Spleen (tissue), 11 donors: ENCODE measurements at regions not wholly inside any gene's neighbourhood (a gene's known extent, or its start where the extent isn't known, plus 50 kb on each side); places are given as distances from the start of the nearest gene placed in this dataset.

Source experiments
- DNase-seq: peaks from one replicate; pipeline ENCODE4 v3.0.0-alpha.2; 2020
- H3K27ac ChIP-seq, 8 donors: fragments of 200-600 bp; sonication (generic) in 7 of 8; 1 replicate in 4 of 8; 2 replicates in 4 of 8; pipeline versions ENCODE4 v1.5.0 to v1.8.0; 2016 to 2021; ENCODE audit warnings: inconsistent platforms in 4 of 8, mild to moderate bottlenecking in 4 of 8, moderate library complexity in 1 of 8
- H3K27me3 ChIP-seq, 7 donors: fragments of 200-600 bp; sonication (generic) in 6 of 7; replicated peaks in 1 of 7; 1 replicate in 4 of 7; 2 replicates in 3 of 7; pipeline versions ENCODE4 v1.5.0 to v1.8.0; 2016 to 2021; ENCODE audit warnings: inconsistent platforms in 3 of 7, mild to moderate bottlenecking in 1 of 7
- H3K36me3 ChIP-seq, 6 donors: fragments of 200-600 bp; sonication (generic) in 5 of 6; 1 replicate in 4 of 6; 2 replicates in 2 of 6; pipeline versions ENCODE4 v1.5.0 to v1.8.0; 2016 to 2021; ENCODE audit warnings: inconsistent platforms in 2 of 6
- H3K4me1 ChIP-seq, 6 donors: fragments of 200-600 bp; sonication (generic) in 5 of 6; 1 replicate in 3 of 6; 2 replicates in 3 of 6; pipeline versions ENCODE4 v1.5.0 to v1.8.0; 2016 to 2021; ENCODE audit warnings: inconsistent platforms in 3 of 6
- H3K4me3 ChIP-seq, 8 donors: fragments of 200-600 bp; sonication (generic) in 7 of 8; 1 replicate in 4 of 8; 2 replicates in 4 of 8; pipeline versions ENCODE4 v1.5.0 to v1.8.0; 2016 to 2021; ENCODE audit warnings: inconsistent platforms in 4 of 8, mild to moderate bottlenecking in 4 of 8, moderate library complexity in 2 of 8
- H3K9me3 ChIP-seq, 8 donors: fragments of 200-600 bp; sonication (generic) in 7 of 8; 1 replicate in 4 of 8; 2 replicates in 4 of 8; pipeline versions ENCODE4 v1.5.0 to v1.8.0; 2016 to 2021; ENCODE audit warnings: inconsistent platforms in 4 of 8
- CTCF ChIP-seq, 11 experiments: fragments of 200-600 bp in 7 of 11; fragments of 450-650 bp in 4 of 11; sonication (generic) in 4 of 11; IDR thresholded peaks in 8 of 11; conservative IDR thresholded peaks in 3 of 11; 1 replicate in 7 of 11; 2 replicates in 4 of 11; pipeline versions ENCODE4 v1.4.0 to v1.8.0; 2016 to 2021; ENCODE audit warnings: antibody characterized with exemption in 11 of 11, inconsistent platforms in 4 of 11, mild to moderate bottlenecking in 1 of 11
- POLR2A ChIP-seq, 3 donors: fragments of 450-650 bp; IDR thresholded peaks; one replicate each; pipeline ENCODE4 v1.5.1; 2017; ENCODE audit warnings: antibody characterized with exemption in 3 of 3, mild to moderate bottlenecking in 1 of 3
- POLR2AphosphoS5 ChIP-seq, 3 donors: sonication (generic); formaldehyde crosslinking; IDR thresholded peaks; one replicate each; pipeline ENCODE4 v1.5.1; 2017; ENCODE audit warnings: antibody characterized with exemption in 3 of 3
- WGBS, 5 donors: extraction: QIAGEN DNeasy Blood & Tissue Kit in 3 of 5; methylation state at CpG; one replicate each; pipeline versions ENCODE4 v1.1.5 to v1.1.7; 2013 to 2018; 5-methylcytosine and 5-hydroxymethylcytosine counted together
- intact Hi-C: fragments of 100-400 bp; cut with DNase I; formaldehyde crosslinking; loops from one replicate; pipeline ENCODE4 v1.15.0; 2023; ENCODE audit warnings: low total_unique reads
- donor health status: healthy with polysubstance abuse.
- donor health status: DM: no; HTN: no; CAD: no; lungs with moderate emphysema.
- donor health status: DM: no; HTN: no; CAD: no.
- donor health status: Bipolar disorder and iron deficiency.
- donor health status: healthy.
- donor health status: DM: no; HTN: no; CAD: no.
- donor health status: DM: yes; HTN: yes; CAD: no.

- Histone ChIP-seq H3K27ac (no peak overlapping the region), H3K36me3 (no peaks in the 10 kb centered on the region), H3K4me3 (no peak overlapping the region), H3K4me1 (no peaks in the 10 kb centered on the region), H3K27me3 (no peaks in the 10 kb centered on the region), H3K9me3 (peaks cover 0 to 11% (median 0%) of the 10 kb centered on the region in 8 donors)
- TF ChIP-seq POLR2AphosphoS5 (IDR thresholded peaks at IDR 0.05) (no peak), CTCF (IDR thresholded peaks at IDR 0.05 in 8 of 11, conservative IDR thresholded peaks at IDR 0.05 in 3 of 11) (no peak), POLR2A (IDR thresholded peaks at IDR 0.05) (no peak)
- DNase-seq = no peak
- intact Hi-C loops = no loop called here
Measured at GRCh38 chr5:27535031-27535557, 496.7 kb upstream of the CDH9 start.

- no peak for TF ChIP-seq CTCF (IDR thresholded peaks at IDR 0.05 in 8 of 11, conservative IDR thresholded peaks at IDR 0.05 in 3 of 11)
- no peak for TF ChIP-seq POLR2A (IDR thresholded peaks at IDR 0.05)
- no peak for TF ChIP-seq POLR2AphosphoS5 (IDR thresholded peaks at IDR 0.05)
- 56 to 78% (median 62%) methylated on average over 1 of the region's 1 CpG for WGBS, 5 donors
Measured at GRCh38 chr5:27532305-27532704, 493.9 kb upstream of the CDH9 start.

GRCh38 chr5:27524515-27524914 is 486.1 kb upstream of the CDH9 start:
- Histone ChIP-seq H3K9me3 (peaks cover 0 to 21% (median 6%) of the 10 kb centered on the region in 8 donors), H3K4me3 (no peak overlapping the region), H3K27me3 (no peaks in the 10 kb centered on the region), H3K4me1 (no peaks in the 10 kb centered on the region), H3K36me3 (no peaks in the 10 kb centered on the region), H3K27ac (no peak overlapping the region)
- intact Hi-C loops = no loop called here
- no peak for TF ChIP-seq POLR2A (IDR thresholded peaks at IDR 0.05)
- TF ChIP-seq POLR2AphosphoS5 (IDR thresholded peaks at IDR 0.05) = no peak
- TF ChIP-seq CTCF (IDR thresholded peaks at IDR 0.05 in 8 of 11, conservative IDR thresholded peaks at IDR 0.05 in 3 of 11) = no peak
- no peak for DNase-seq

More at GRCh38 chr5:27532305-27532704, 493.9 kb upstream of the CDH9 start:
- no peaks in the 10 kb centered on the region for H3K27me3 ChIP-seq
- H3K36me3 ChIP-seq = no peaks in the 10 kb centered on the region
- peaks cover 0 to 14% (median 0%) of the 10 kb centered on the region in 8 donors for H3K9me3 ChIP-seq
- intact Hi-C loops = no loop called here
- no peak overlapping the region for H3K27ac ChIP-seq
- no peak overlapping the region for H3K4me3 ChIP-seq
- no peaks in the 10 kb centered on the region for H3K4me1 ChIP-seq
- DNase-seq = no peak

GRCh38 chr5:27523629-27524028 is 485.2 kb upstream of the CDH9 start:
- no peak for DNase-seq
- Histone ChIP-seq H3K9me3 (peaks cover 0 to 24% (median 8%) of the 10 kb centered on the region in 8 donors), H3K27me3 (no peaks in the 10 kb centered on the region), H3K27ac (no peak overlapping the region), H3K36me3 (no peaks in the 10 kb centered on the region), H3K4me3 (no peak overlapping the region), H3K4me1 (no peaks in the 10 kb centered on the region)
- WGBS, 5 donors = 88 to 94% (median 93%) methylated on average over 15 to 21 of the region's 21 CpGs
- intact Hi-C loops = no loop called here
- TF ChIP-seq POLR2A (IDR thresholded peaks at IDR 0.05) = no peak
- no peak for TF ChIP-seq POLR2AphosphoS5 (IDR thresholded peaks at IDR 0.05)
- TF ChIP-seq CTCF (IDR thresholded peaks at IDR 0.05 in 8 of 11, conservative IDR thresholded peaks at IDR 0.05 in 3 of 11) = no peak
